B cell (primary cell): ENCODE measurements at regions not wholly inside any gene's neighbourhood (a gene's known extent, or its start where the extent isn't known, plus 50 kb on each side); places are given as distances from the start of the nearest gene placed in this dataset.

Experiments used
- ATAC-seq: fragments of 200-7000 bp; cut with Tn5 transposase; one replicate; pipeline ENCODE4 v1.10.0; 2021; ENCODE audit warnings: low read depth, mild to moderate bottlenecking, moderate number of reproducible peaks, moderate library complexity
- CTCF ChIA-PET: fragments of 350-600 bp; sonication (Branson Sonifier 250); formaldehyde crosslinking; loops from one replicate; lab custom pipeline; 2021; ENCODE audit warnings: antibody characterized with exemption, inconsistent platforms; lab: Charles Lee
- POLR2A ChIA-PET: fragments of 350-600 bp; sonication (Branson Sonifier 250); formaldehyde crosslinking; loops from one replicate; lab custom pipeline; 2021; ENCODE audit warnings: antibody characterized with exemption; lab: Charles Lee
- DNase-seq: peaks from one replicate; pipeline ENCODE4 v3.0.0; 2013
- H2AFZ ChIP-seq: 2 replicates; pipeline ENCODE4 v1.6.1; 2012; ENCODE audit warnings: mild to moderate bottlenecking, low read depth, low read length; ENCODE audit not compliant: insufficient read depth, poor library complexity, severe bottlenecking
- H3K27ac ChIP-seq, 2 donors: 1 replicate in 1 of 2; 2 replicates in 1 of 2; pipeline ENCODE4 v1.5.1; 2012 to 2013; ENCODE audit warnings: low read length in 2 of 2, mild to moderate bottlenecking in 2 of 2, moderate library complexity in 1 of 2
- H3K27me3 ChIP-seq, 4 experiments: fragments of 200-600 bp in 1 of 4; sonication (generic) in 1 of 4; replicated peaks in 1 of 4; 1 replicate in 2 of 4; 2 replicates in 2 of 4; pipeline versions ENCODE4 v1.6.1 to v1.7.0; 2013 to 2016; ENCODE audit warnings: low read length in 3 of 4, mild to moderate bottlenecking in 2 of 4, mixed read lengths in 1 of 4, moderate library complexity in 1 of 4; ENCODE audit not compliant: insufficient read depth in 4 of 4, control insufficient read depth in 3 of 4; ENCODE audit errors: control extremely low read depth in 1 of 4
- H3K36me3 ChIP-seq, 2 experiments: replicated peaks in 1 of 2; 1 replicate in 1 of 2; 2 replicates in 1 of 2; pipeline versions ENCODE4 v1.6.1 to v1.7.1; 2013; ENCODE audit warnings: low read length in 1 of 2; ENCODE audit not compliant: insufficient read depth in 2 of 2, control insufficient read depth in 1 of 2; ENCODE audit errors: control extremely low read depth in 1 of 2, extremely low read depth in 1 of 2
- H3K4me1 ChIP-seq, 2 donors: fragments of 200-600 bp in 1 of 2; sonication (generic) in 1 of 2; 1 replicate in 1 of 2; 2 replicates in 1 of 2; pipeline versions ENCODE4 v1.5.1 to v1.6.1; 2013 to 2017; ENCODE audit warnings: low read length in 2 of 2; ENCODE audit not compliant: control insufficient read depth in 2 of 2, insufficient read depth in 2 of 2
- H3K4me2 ChIP-seq: replicated peaks from 2 replicates; pipeline ENCODE3; 2012; ENCODE audit warnings: mild to moderate bottlenecking, low read depth, low read length; ENCODE audit not compliant: poor library complexity, severe bottlenecking
- H3K4me3 ChIP-seq, 5 experiments: fragments of 200-600 bp in 1 of 5; sonication (generic) in 1 of 5; 1 replicate in 3 of 5; 2 replicates in 2 of 5; pipeline versions ENCODE4 v1.5.1 to v1.7.0; 2011 to 2016; ENCODE audit warnings: low read length in 4 of 5, mild to moderate bottlenecking in 4 of 5, low read depth in 2 of 5, control low read depth in 1 of 5, moderate library complexity in 1 of 5; ENCODE audit not compliant: insufficient read depth in 1 of 5; ENCODE audit errors: control extremely low read depth in 1 of 5, extremely low read depth in 1 of 5
- H3K79me2 ChIP-seq: fragments of 200-600 bp; sonication (generic); one replicate; pipeline ENCODE4 v1.6.0; 2016; ENCODE audit warnings: low read length; ENCODE audit not compliant: control insufficient read depth, insufficient read depth
- H3K9ac ChIP-seq: fragments of 200-600 bp; sonication (generic); 2 replicates; pipeline ENCODE4 v1.6.1; 2017; ENCODE audit warnings: mild to moderate bottlenecking, low read length, moderate library complexity
- H3K9me3 ChIP-seq, 3 donors: one replicate each; pipeline versions ENCODE4 v1.6.1 to v1.7.1; 2013; ENCODE audit warnings: low read length in 2 of 3; ENCODE audit not compliant: control insufficient read depth in 2 of 3, insufficient read depth in 1 of 3; ENCODE audit errors: control extremely low read depth in 1 of 3
- H4K20me1 ChIP-seq: 2 replicates; pipeline ENCODE4 v1.6.0; 2012; ENCODE audit warnings: mild to moderate bottlenecking, low read length; ENCODE audit not compliant: insufficient read depth, control insufficient read depth, poor library complexity, severe bottlenecking
- H3K27ac Mint-ChIP-seq: one replicate; pipeline ENCODE4 v1.8.0; 2021; ENCODE audit warnings: mixed read lengths
- H3K27me3 Mint-ChIP-seq: one replicate; pipeline ENCODE4 v1.8.0; 2021; ENCODE audit warnings: mixed read lengths
- H3K4me1 Mint-ChIP-seq: one replicate; pipeline ENCODE4 v1.8.0; 2021; ENCODE audit warnings: mixed read lengths
- H3K4me3 Mint-ChIP-seq: one replicate; pipeline ENCODE4 v1.8.0; 2021; ENCODE audit warnings: mixed read lengths
- H3K9me3 Mint-ChIP-seq: one replicate; pipeline ENCODE4 v1.8.0; 2022; ENCODE audit warnings: mixed read lengths; ENCODE audit not compliant: insufficient read depth
- EZH2 ChIP-seq: IDR thresholded peaks from 2 replicates; pipeline ENCODE4 v1.6.1; 2012; ENCODE audit warnings: borderline replicate concordance, low read depth, mild to moderate bottlenecking, moderate library complexity, low read length; ENCODE audit not compliant: insufficient read depth, poor library complexity, severe bottlenecking
- WGBS: methylation state at CpG from one replicate; pipeline ENCODE4 v1.1.5; 2013; ENCODE audit warnings: missing lambda C conversion rate; ENCODE audit not compliant: insufficient coverage; 5-methylcytosine and 5-hydroxymethylcytosine counted together
- intact Hi-C: fragments of 100-400 bp; cut with micrococcal nuclease; formaldehyde crosslinking; loops from one replicate; pipeline ENCODE4 v1.10.0; 2022
- TF ChIP-seq, protein P1 (sequence below): fragments of 200-600 bp; IDR thresholded peaks from one replicate; pipeline ENCODE4 v1.8.0; 2022; ENCODE audit warnings: antibody characterized with exemption, mild to moderate bottlenecking

DNA sequence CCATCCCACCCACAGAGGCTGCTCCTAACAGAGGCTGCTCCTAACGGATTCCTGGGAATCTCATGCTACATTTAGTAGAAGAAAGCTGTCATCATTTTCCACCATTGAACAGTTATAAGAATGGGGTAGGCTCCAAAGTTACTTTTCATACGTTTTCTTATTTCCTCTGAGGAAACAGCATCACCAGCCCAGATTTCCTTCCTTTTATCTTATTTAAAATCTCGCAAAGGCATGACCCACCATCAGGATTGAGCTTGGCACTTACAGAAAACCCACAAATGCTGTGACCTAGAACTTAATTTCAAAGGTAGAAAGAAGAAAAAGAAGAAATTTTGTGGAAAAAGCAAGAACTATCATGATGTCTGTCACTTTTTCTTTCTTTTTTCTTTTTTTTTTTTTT, 168.0 kb downstream of the LY86 start:
- peaks cover 10% of the 10 kb centered on the region for H3K27me3 Mint-ChIP-seq
- DNase-seq (no peak), ATAC-seq (no peak)
- no peaks in the 10 kb centered on the region for H3K9me3 Mint-ChIP-seq
- H3K4me1 ChIP-seq: peaks cover 13 to 16% of the 10 kb centered on the region in 2 donors
- H3K4me2 ChIP-seq: no peak overlapping the region
- intact Hi-C loops: no loop called here
- peaks cover 17% of the 10 kb centered on the region for H3K4me1 Mint-ChIP-seq
- no peaks in the 10 kb centered on the region for H3K36me3 ChIP-seq
- no peak overlapping the region for H3K9ac ChIP-seq
- ChIA-PET CTCF (interaction anchor here (0.7 to 2.2 kb wide), 5 partner anchors 8 to 938 kb away, joined by 3 to 8 read pairs (median 5); no protein-coding TSS in a partner anchor), POLR2A (interaction anchor here (0.7 kb wide), 1 partner anchor 38 kb away, joined by 3 read pairs; no protein-coding TSS in a partner anchor)
- H3K27ac ChIP-seq: no peak overlapping the region
- no peaks in the 10 kb centered on the region for H4K20me1 ChIP-seq
- peaks cover 0 to 5% (median 0%) of the 10 kb centered on the region in 4 experiments for H3K27me3 ChIP-seq
- no peaks in the 10 kb centered on the region for H3K9me3 ChIP-seq
- no peak overlapping the region for H3K27ac Mint-ChIP-seq
- no peak for TF ChIP-seq EZH2
- TF ChIP-seq, protein P1, sequence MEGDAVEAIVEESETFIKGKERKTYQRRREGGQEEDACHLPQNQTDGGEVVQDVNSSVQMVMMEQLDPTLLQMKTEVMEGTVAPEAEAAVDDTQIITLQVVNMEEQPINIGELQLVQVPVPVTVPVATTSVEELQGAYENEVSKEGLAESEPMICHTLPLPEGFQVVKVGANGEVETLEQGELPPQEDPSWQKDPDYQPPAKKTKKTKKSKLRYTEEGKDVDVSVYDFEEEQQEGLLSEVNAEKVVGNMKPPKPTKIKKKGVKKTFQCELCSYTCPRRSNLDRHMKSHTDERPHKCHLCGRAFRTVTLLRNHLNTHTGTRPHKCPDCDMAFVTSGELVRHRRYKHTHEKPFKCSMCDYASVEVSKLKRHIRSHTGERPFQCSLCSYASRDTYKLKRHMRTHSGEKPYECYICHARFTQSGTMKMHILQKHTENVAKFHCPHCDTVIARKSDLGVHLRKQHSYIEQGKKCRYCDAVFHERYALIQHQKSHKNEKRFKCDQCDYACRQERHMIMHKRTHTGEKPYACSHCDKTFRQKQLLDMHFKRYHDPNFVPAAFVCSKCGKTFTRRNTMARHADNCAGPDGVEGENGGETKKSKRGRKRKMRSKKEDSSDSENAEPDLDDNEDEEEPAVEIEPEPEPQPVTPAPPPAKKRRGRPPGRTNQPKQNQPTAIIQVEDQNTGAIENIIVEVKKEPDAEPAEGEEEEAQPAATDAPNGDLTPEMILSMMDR: no peak
- H2AFZ ChIP-seq: no peak overlapping the region
- H3K4me3 ChIP-seq: no peak overlapping the region
- H3K79me2 ChIP-seq: no peaks in the 10 kb centered on the region
- no peak overlapping the region for H3K4me3 Mint-ChIP-seq
- WGBS: no CpG with 5 or more reads among the region's 3 CpGs

GRCh38 chr6:6758546-6758914, 170.0 kb downstream of the LY86 start:
- ChIA-PET POLR2A (interaction anchor here (0.6 to 0.7 kb wide), 2 partner anchors 14 to 858 kb away, joined by 4 to 5 read pairs; no protein-coding TSS in a partner anchor), CTCF (interaction anchor here (0.7 to 4.5 kb wide), 27 partner anchors 8 to 856 kb away, joined by 3 to 77 read pairs (median 4); no protein-coding TSS in a partner anchor)
- H3K4me1 ChIP-seq: peaks cover 13 to 16% of the 10 kb centered on the region in 2 donors
- H3K79me2 ChIP-seq: no peaks in the 10 kb centered on the region
- intact Hi-C loops: loop anchor here (2.0 kb wide), 1 partner anchor 82 kb away; no protein-coding TSS in a partner anchor
- DNase-seq: no peak
- TF ChIP-seq, protein P1: no peak
- no peak for TF ChIP-seq EZH2
- Mint-ChIP-seq H3K27ac (no peak overlapping the region), H3K4me3 (no peak overlapping the region), H3K27me3 (peaks cover 10% of the 10 kb centered on the region), H3K9me3 (no peaks in the 10 kb centered on the region), H3K4me1 (peaks cover 17% of the 10 kb centered on the region)
- no peak overlapping the region for H3K4me2 ChIP-seq
- H2AFZ ChIP-seq: no peak overlapping the region
- no peaks in the 10 kb centered on the region for H4K20me1 ChIP-seq
- no peak overlapping the region for H3K9ac ChIP-seq
- no peak for ATAC-seq
- H3K9me3 ChIP-seq: no peaks in the 10 kb centered on the region
- H3K27ac ChIP-seq: no peak overlapping the region
- H3K36me3 ChIP-seq: no peaks in the 10 kb centered on the region
- 83% methylated on average over 1 of the region's 3 CpGs for WGBS
- H3K27me3 ChIP-seq: peaks cover 0 to 5% (median 0%) of the 10 kb centered on the region in 4 experiments
- no peak overlapping the region for H3K4me3 ChIP-seq
